C4-2B (cell line): ENCODE measurements at regions not wholly inside any gene's neighbourhood (a gene's known extent, or its start where the extent isn't known, plus 50 kb on each side); places are given as distances from the start of the nearest gene placed in this dataset.

Experiments used
- H3K27ac ChIP-seq: fragments of 450-650 bp; 2 replicates; pipeline ENCODE4 v1.5.1; 2017
- ZFX ChIP-seq: fragments of 450-650 bp; IDR thresholded peaks from 2 replicates; pipeline ENCODE4 v1.6.1; 2017
- TF ChIP-seq, protein P1 (sequence below): fragments of 450-650 bp; conservative IDR thresholded peaks from 2 replicates; pipeline ENCODE4 v1.5.1; 2017; ENCODE audit warnings: mild to moderate bottlenecking

GRCh38 chr4:121227341-121227792 is 63.2 kb upstream of the TNIP3 start:
- H3K27ac ChIP-seq, result no peak overlapping the region
- TF ChIP-seq, protein P1, sequence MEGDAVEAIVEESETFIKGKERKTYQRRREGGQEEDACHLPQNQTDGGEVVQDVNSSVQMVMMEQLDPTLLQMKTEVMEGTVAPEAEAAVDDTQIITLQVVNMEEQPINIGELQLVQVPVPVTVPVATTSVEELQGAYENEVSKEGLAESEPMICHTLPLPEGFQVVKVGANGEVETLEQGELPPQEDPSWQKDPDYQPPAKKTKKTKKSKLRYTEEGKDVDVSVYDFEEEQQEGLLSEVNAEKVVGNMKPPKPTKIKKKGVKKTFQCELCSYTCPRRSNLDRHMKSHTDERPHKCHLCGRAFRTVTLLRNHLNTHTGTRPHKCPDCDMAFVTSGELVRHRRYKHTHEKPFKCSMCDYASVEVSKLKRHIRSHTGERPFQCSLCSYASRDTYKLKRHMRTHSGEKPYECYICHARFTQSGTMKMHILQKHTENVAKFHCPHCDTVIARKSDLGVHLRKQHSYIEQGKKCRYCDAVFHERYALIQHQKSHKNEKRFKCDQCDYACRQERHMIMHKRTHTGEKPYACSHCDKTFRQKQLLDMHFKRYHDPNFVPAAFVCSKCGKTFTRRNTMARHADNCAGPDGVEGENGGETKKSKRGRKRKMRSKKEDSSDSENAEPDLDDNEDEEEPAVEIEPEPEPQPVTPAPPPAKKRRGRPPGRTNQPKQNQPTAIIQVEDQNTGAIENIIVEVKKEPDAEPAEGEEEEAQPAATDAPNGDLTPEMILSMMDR, result peak; percentile 14; the same call in 1 of the 2 replicates
- no peak for TF ChIP-seq ZFX

DNA sequence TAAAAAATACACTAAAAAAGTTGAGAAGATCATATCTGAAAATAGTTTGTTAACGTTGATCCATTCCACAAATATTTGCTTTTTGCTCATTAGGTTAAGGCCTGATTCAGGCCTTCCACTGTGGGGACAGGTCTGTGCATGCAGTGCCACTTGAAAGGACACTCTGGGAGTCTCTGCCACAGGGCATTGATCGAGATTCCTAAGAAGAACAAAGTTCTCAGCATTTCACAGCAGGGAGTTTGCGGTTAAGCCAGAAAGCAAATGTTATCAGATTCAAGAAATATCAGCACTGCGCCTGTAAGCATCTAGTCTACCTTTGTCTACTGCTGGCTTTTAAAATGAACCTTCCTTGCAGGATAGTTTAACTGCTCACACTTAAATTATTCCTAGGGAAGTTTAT is 62.2 kb upstream of the TNIP3 start:
- TF ChIP-seq, protein P1, result no peak
- no peak for TF ChIP-seq ZFX
- no peak overlapping the region for H3K27ac ChIP-seq

- no peak for TF ChIP-seq ZFX
- TF ChIP-seq, protein P1, result no peak
- no peak overlapping the region for H3K27ac ChIP-seq
Observed at GRCh38 chr4:121221608-121222007, 57.5 kb upstream of the TNIP3 start.

- no peak overlapping the region for H3K27ac ChIP-seq
- TF ChIP-seq ZFX, result no peak
- TF ChIP-seq, protein P1, result no peak
Observed at GRCh38 chr4:121221201-121221600, 57.1 kb upstream of the TNIP3 start.

- no peak overlapping the region for H3K27ac ChIP-seq
- TF ChIP-seq, protein P1, result no peak
- no peak for TF ChIP-seq ZFX
Observed at GRCh38 chr4:121220698-121221097, 56.6 kb upstream of the TNIP3 start.

DNA sequence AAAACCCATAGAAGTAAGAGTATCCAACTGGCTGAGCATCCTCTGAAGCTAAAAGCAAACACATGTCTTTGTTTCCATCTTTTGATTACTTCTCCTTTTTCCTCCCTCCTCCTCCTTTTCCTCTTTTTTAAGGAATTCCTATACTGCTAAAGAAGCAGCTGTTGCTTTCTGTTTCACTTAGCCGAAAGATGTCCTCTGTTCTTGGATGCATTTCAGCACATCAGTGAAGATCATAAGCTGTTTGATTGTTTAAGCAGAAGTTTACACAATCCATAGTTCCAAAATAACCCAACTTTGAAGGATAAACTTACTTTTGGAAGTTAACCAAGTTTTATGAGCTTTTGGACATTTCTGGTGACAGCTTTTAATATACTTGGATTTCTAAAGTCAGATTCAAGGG is 55.1 kb upstream of the TNIP3 start:
- TF ChIP-seq, protein P1, result no peak
- TF ChIP-seq ZFX, result no peak
- H3K27ac ChIP-seq, result no peak overlapping the region

- H3K27ac ChIP-seq, result no peak overlapping the region
- no peak for TF ChIP-seq ZFX
Observed at GRCh38 chr4:121217351-121217750, 53.2 kb upstream of the TNIP3 start.

- H3K27ac ChIP-seq, result no peak overlapping the region
- TF ChIP-seq, protein P1, result no peak
- no peak for TF ChIP-seq ZFX
Observed at GRCh38 chr4:121216461-121216860, 52.3 kb upstream of the TNIP3 start.
